ENCODE measurements at regions not wholly inside any gene's neighbourhood (a gene's known extent, or its start where the extent isn't known, plus 50 kb on each side); places are given as distances from the start of the nearest gene placed in this dataset.

DNA sequence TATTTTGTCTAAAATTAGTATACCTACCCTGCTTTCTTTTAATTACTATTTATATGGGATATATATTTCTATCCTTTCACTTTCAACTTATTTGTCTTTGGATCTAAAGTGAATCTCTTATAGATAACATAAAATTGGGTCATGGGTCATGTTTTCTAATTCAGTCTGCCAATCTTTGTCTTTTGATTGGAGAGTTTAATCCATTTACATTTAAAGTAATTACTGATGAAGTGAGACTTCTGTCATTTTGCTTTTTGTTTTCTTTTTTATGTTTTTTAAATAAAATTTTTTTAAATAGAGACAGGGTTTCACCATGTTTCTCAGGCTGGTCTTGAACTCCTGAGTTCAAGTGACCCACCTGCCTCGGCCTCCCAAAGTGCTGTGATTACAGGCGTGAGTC, 50.5 kb upstream of the PRDM1 start:
- DNase-seq (ENCODE audit: low spot score): no peak
- Histone ChIP-seq H3K36me3 (ENCODE audit: control insufficient read depth in 4 of 4, insufficient read depth in 3 of 4, low read depth in 1 of 4, low read length in 3 of 4) (no peaks in the 10 kb centered on the region), H3K27me3 (ENCODE audit: control insufficient read depth in 4 of 4, insufficient read depth in 4 of 4, low read length in 3 of 4) (no peaks in the 10 kb centered on the region), H3K4me1 (ENCODE audit: control insufficient read depth in 4 of 4, insufficient read depth in 4 of 4, low read length in 3 of 4) (no peaks in the 10 kb centered on the region), H3K4me3 (ENCODE audit: low read depth in 1 of 3, low read length in 3 of 3) (no peak overlapping the region), H3K27ac (ENCODE audit: low read depth in 1 of 2, low read length in 2 of 2) (no peak overlapping the region), H3K9me3 (ENCODE audit: control insufficient read depth in 4 of 4, low read length in 3 of 4) (peaks cover 0 to 5% (median 0%) of the 10 kb centered on the region in 4 donors), H3K9ac (ENCODE audit: low read depth in 1 of 2, low read length in 2 of 2) (no peak overlapping the region)
- 91% methylated on average over 2 of the region's 2 CpGs for WGBS
- TF ChIP-seq, protein P1, sequence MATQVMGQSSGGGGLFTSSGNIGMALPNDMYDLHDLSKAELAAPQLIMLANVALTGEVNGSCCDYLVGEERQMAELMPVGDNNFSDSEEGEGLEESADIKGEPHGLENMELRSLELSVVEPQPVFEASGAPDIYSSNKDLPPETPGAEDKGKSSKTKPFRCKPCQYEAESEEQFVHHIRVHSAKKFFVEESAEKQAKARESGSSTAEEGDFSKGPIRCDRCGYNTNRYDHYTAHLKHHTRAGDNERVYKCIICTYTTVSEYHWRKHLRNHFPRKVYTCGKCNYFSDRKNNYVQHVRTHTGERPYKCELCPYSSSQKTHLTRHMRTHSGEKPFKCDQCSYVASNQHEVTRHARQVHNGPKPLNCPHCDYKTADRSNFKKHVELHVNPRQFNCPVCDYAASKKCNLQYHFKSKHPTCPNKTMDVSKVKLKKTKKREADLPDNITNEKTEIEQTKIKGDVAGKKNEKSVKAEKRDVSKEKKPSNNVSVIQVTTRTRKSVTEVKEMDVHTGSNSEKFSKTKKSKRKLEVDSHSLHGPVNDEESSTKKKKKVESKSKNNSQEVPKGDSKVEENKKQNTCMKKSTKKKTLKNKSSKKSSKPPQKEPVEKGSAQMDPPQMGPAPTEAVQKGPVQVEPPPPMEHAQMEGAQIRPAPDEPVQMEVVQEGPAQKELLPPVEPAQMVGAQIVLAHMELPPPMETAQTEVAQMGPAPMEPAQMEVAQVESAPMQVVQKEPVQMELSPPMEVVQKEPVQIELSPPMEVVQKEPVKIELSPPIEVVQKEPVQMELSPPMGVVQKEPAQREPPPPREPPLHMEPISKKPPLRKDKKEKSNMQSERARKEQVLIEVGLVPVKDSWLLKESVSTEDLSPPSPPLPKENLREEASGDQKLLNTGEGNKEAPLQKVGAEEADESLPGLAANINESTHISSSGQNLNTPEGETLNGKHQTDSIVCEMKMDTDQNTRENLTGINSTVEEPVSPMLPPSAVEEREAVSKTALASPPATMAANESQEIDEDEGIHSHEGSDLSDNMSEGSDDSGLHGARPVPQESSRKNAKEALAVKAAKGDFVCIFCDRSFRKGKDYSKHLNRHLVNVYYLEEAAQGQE (IDR thresholded peaks at IDR 0.05): no peak
- TF ChIP-seq FOXA2 (IDR thresholded peaks at IDR 0.05): no peak
- TF ChIP-seq RAD21 (IDR thresholded peaks at IDR 0.05): no peak
- TF ChIP-seq EGR1 (IDR thresholded peaks at IDR 0.05; ENCODE audit: low read depth in 2 of 2): no peak
- TF ChIP-seq RXRA (IDR thresholded peaks at IDR 0.05): no peak
- no peak for TF ChIP-seq SP1 (IDR thresholded peaks at IDR 0.05)
- TF ChIP-seq NR2F2 (IDR thresholded peaks at IDR 0.05): no peak
- TF ChIP-seq JUND (IDR thresholded peaks at IDR 0.05): no peak
- no peak for TF ChIP-seq HNF4G (IDR thresholded peaks at IDR 0.05)
- TF ChIP-seq, protein P2, sequence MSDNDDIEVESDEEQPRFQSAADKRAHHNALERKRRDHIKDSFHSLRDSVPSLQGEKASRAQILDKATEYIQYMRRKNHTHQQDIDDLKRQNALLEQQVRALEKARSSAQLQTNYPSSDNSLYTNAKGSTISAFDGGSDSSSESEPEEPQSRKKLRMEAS (IDR thresholded peaks at IDR 0.05): no peak
- TF ChIP-seq YY1 (IDR thresholded peaks at IDR 0.05): no peak
- no peak for TF ChIP-seq HNF4A (conservative IDR thresholded peaks at IDR 0.05)
- TF ChIP-seq GABPA (IDR thresholded peaks at IDR 0.05 in 1 of 2, conservative IDR thresholded peaks at IDR 0.05 in 1 of 2): no peak
- no peak for TF ChIP-seq FOXA1 (IDR thresholded peaks at IDR 0.05)
- TF ChIP-seq TAF1 (conservative IDR thresholded peaks at IDR 0.05): no peak
- TF ChIP-seq, protein P3, sequence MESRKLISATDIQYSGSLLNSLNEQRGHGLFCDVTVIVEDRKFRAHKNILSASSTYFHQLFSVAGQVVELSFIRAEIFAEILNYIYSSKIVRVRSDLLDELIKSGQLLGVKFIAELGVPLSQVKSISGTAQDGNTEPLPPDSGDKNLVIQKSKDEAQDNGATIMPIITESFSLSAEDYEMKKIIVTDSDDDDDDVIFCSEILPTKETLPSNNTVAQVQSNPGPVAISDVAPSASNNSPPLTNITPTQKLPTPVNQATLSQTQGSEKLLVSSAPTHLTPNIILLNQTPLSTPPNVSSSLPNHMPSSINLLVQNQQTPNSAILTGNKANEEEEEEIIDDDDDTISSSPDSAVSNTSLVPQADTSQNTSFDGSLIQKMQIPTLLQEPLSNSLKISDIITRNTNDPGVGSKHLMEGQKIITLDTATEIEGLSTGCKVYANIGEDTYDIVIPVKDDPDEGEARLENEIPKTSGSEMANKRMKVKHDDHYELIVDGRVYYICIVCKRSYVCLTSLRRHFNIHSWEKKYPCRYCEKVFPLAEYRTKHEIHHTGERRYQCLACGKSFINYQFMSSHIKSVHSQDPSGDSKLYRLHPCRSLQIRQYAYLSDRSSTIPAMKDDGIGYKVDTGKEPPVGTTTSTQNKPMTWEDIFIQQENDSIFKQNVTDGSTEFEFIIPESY (IDR thresholded peaks at IDR 0.05): no peak
- TF ChIP-seq, protein P4, sequence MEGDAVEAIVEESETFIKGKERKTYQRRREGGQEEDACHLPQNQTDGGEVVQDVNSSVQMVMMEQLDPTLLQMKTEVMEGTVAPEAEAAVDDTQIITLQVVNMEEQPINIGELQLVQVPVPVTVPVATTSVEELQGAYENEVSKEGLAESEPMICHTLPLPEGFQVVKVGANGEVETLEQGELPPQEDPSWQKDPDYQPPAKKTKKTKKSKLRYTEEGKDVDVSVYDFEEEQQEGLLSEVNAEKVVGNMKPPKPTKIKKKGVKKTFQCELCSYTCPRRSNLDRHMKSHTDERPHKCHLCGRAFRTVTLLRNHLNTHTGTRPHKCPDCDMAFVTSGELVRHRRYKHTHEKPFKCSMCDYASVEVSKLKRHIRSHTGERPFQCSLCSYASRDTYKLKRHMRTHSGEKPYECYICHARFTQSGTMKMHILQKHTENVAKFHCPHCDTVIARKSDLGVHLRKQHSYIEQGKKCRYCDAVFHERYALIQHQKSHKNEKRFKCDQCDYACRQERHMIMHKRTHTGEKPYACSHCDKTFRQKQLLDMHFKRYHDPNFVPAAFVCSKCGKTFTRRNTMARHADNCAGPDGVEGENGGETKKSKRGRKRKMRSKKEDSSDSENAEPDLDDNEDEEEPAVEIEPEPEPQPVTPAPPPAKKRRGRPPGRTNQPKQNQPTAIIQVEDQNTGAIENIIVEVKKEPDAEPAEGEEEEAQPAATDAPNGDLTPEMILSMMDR (IDR thresholded peaks at IDR 0.05; ENCODE audit: low read depth, low read length, missing input control): no peak
- TF ChIP-seq, protein P5, sequence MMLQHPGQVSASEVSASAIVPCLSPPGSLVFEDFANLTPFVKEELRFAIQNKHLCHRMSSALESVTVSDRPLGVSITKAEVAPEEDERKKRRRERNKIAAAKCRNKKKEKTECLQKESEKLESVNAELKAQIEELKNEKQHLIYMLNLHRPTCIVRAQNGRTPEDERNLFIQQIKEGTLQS (IDR thresholded peaks at IDR 0.05): no peak
